ENCODE measurements at regions not wholly inside any gene's neighbourhood (a gene's known extent, or its start where the extent isn't known, plus 50 kb on each side); places are given as distances from the start of the nearest gene placed in this dataset.

GRCh38 chr6:144918073-144918472 lies 632.9 kb downstream of the UTRN start:
- POLR2A ChIA-PET, result no interaction called here
- TF ChIP-seq ZEB1 (IDR thresholded peaks at IDR 0.05; ENCODE audit: insufficient replicate concordance, low read depth), result no peak
- TF ChIP-seq ZFP90 (CRISPR knock-in tag; IDR thresholded peaks at IDR 0.05; ENCODE audit: borderline replicate concordance), result no peak
- no peak for TF ChIP-seq ZNF678 (CRISPR knock-in tag; IDR thresholded peaks at IDR 0.05)
- no peak for TF ChIP-seq RFXANK (CRISPR knock-in tag; IDR thresholded peaks at IDR 0.05)
- TF ChIP-seq FOXA1 (IDR thresholded peaks at IDR 0.05), result no peak
- no peak for TF ChIP-seq FOXA1 (CRISPR knock-in tag; IDR thresholded peaks at IDR 0.05)
- CTCF ChIA-PET (ENCODE audit: low intra/inter-chr PET ratio, low total read pairs), result no interaction called here
- H3K27me3 ChIP-seq (ENCODE audit: control insufficient read depth in 1 of 2, insufficient read depth in 2 of 2, low read length in 2 of 2), result no peaks in the 10 kb centered on the region
- in situ Hi-C loops (cut with HindIII; ENCODE audit: extremely low pct_ligation_motif_present, low pct_unique_long_range_greater_than_20kb), result no loop called here
- BruUV-seq (replicated peaks), result no TSS peak
- intact Hi-C loops (cut with micrococcal nuclease; ENCODE audit: unreplicated experiment), result no loop called here
- H2AFZ ChIP-seq (ENCODE audit: low read length), result no peak overlapping the region
- WGBS (ENCODE audit: low lambda C conversion rate), result 53% methylated on average over 4 of the region's 4 CpGs
- H3K4me1 ChIP-seq (ENCODE audit: insufficient read depth, low read length), result peaks cover 13% of the 10 kb centered on the region
- no peaks in the 10 kb centered on the region for H3K36me3 ChIP-seq (replicated peaks in 1 of 2; ENCODE audit: control insufficient read depth in 1 of 2, insufficient read depth in 2 of 2, low read length in 2 of 2)
- no peak overlapping the region for H3K4me3 ChIP-seq (replicated peaks in 1 of 3; ENCODE audit: insufficient read depth in 1 of 3, low read depth in 2 of 3, low read length in 3 of 3)
- ATAC-seq (no peak), FAIRE-seq (no peak), DNase-seq (ENCODE audit: low spot score) (no peak)
- no peak overlapping the region for H3K27ac ChIP-seq (ENCODE audit: extremely low read length, insufficient read depth, low read length)
- no peaks in the 10 kb centered on the region for H4K20me1 ChIP-seq (ENCODE audit: insufficient read depth, low read length)
- no peak overlapping the region for H3K4me2 ChIP-seq (ENCODE audit: low read depth, low read length)
- H3K9ac ChIP-seq (ENCODE audit: insufficient read depth, low read depth, low read length), result no peak overlapping the region
- no peaks in the 10 kb centered on the region for H3K9me3 ChIP-seq (ENCODE audit: low read length)
- H3K79me2 ChIP-seq (ENCODE audit: insufficient read depth, low read length), result no peaks in the 10 kb centered on the region

DNA sequence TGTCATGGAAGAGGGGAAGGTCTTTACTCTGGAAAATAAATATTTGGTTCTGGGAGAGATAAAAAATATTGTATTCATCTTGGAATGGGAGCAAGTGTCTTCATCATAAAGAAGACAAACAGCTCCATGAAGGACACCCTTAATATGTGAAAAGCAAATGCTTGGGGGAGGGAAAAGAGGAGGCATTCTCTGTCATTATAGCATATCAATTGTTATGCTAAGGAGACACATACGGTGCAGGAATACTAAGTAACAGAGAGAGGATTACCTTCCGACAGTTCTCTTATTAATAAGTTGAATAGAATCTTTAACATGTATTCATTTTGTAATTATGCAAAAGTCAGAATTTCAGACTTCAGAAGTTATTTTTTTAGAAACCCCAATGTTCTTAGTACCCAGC lies 634.4 kb downstream of the UTRN start:
- intact Hi-C loops (cut with micrococcal nuclease; ENCODE audit: unreplicated experiment), result no loop called here
- no peak for ATAC-seq
- ChIA-PET POLR2A (no interaction called here), CTCF (ENCODE audit: low intra/inter-chr PET ratio, low total read pairs) (no interaction called here)
- Histone ChIP-seq H3K27ac (ENCODE audit: extremely low read length, insufficient read depth, low read length) (no peak overlapping the region), H3K4me2 (ENCODE audit: low read depth, low read length) (no peak overlapping the region), H4K20me1 (ENCODE audit: insufficient read depth, low read length) (no peaks in the 10 kb centered on the region), H3K4me3 (replicated peaks in 1 of 3; ENCODE audit: insufficient read depth in 1 of 3, low read depth in 2 of 3, low read length in 3 of 3) (no peak overlapping the region), H2AFZ (ENCODE audit: low read length) (no peak overlapping the region), H3K4me1 (ENCODE audit: insufficient read depth, low read length) (peaks cover 13% of the 10 kb centered on the region), H3K9me3 (ENCODE audit: low read length) (no peaks in the 10 kb centered on the region), H3K36me3 (replicated peaks in 1 of 2; ENCODE audit: control insufficient read depth in 1 of 2, insufficient read depth in 2 of 2, low read length in 2 of 2) (no peaks in the 10 kb centered on the region), H3K9ac (ENCODE audit: insufficient read depth, low read depth, low read length) (no peak overlapping the region), H3K79me2 (ENCODE audit: insufficient read depth, low read length) (no peaks in the 10 kb centered on the region), H3K27me3 (ENCODE audit: control insufficient read depth in 1 of 2, insufficient read depth in 2 of 2, low read length in 2 of 2) (no peaks in the 10 kb centered on the region)
- no TSS peak for BruUV-seq (replicated peaks)
- WGBS (ENCODE audit: low lambda C conversion rate), result 76% methylated on average over 2 of the region's 2 CpGs
- in situ Hi-C loops (cut with HindIII; ENCODE audit: extremely low pct_ligation_motif_present, low pct_unique_long_range_greater_than_20kb), result no loop called here
- no peak for DNase-seq (ENCODE audit: low spot score)
- TF ChIP-seq ZSCAN9 (CRISPR knock-in tag; IDR thresholded peaks at IDR 0.05; ENCODE audit: borderline replicate concordance), result no peak
- no peak for FAIRE-seq

Measured in HepG2 (cell line).